ENCODE measurements at regions not wholly inside any gene's neighbourhood (a gene's known extent, or its start where the extent isn't known, plus 50 kb on each side); places are given as distances from the start of the nearest gene placed in this dataset.

- H3K4me1 Mint-ChIP-seq = no peaks in the 10 kb centered on the region
- no peak overlapping the region for H3K27ac Mint-ChIP-seq
- WGBS (ENCODE audit: insufficient coverage) = no CpG with 5 or more reads among the region's 1 CpG
- no peak overlapping the region for H3K27ac ChIP-seq (ENCODE audit: low read depth in 1 of 2, low read length in 2 of 2)
- TF ChIP-seq, protein P1, sequence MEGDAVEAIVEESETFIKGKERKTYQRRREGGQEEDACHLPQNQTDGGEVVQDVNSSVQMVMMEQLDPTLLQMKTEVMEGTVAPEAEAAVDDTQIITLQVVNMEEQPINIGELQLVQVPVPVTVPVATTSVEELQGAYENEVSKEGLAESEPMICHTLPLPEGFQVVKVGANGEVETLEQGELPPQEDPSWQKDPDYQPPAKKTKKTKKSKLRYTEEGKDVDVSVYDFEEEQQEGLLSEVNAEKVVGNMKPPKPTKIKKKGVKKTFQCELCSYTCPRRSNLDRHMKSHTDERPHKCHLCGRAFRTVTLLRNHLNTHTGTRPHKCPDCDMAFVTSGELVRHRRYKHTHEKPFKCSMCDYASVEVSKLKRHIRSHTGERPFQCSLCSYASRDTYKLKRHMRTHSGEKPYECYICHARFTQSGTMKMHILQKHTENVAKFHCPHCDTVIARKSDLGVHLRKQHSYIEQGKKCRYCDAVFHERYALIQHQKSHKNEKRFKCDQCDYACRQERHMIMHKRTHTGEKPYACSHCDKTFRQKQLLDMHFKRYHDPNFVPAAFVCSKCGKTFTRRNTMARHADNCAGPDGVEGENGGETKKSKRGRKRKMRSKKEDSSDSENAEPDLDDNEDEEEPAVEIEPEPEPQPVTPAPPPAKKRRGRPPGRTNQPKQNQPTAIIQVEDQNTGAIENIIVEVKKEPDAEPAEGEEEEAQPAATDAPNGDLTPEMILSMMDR (IDR thresholded peaks at IDR 0.05) = no peak
- H2AFZ ChIP-seq (ENCODE audit: insufficient read depth, low read depth, low read length, poor library complexity, severe bottlenecking) = no peak overlapping the region
- H3K4me2 ChIP-seq (replicated peaks; ENCODE audit: extremely low read depth, low read length, poor library complexity, severe bottlenecking) = no peak overlapping the region
- no peak for DNase-seq
- no peaks in the 10 kb centered on the region for H3K79me2 ChIP-seq (ENCODE audit: insufficient read depth, low read length)
- no peak overlapping the region for H3K4me3 Mint-ChIP-seq
- no peaks in the 10 kb centered on the region for H3K27me3 ChIP-seq (ENCODE audit: control insufficient read depth in 2 of 2, insufficient read depth in 2 of 2, low read length in 2 of 2)
- no peaks in the 10 kb centered on the region for H3K36me3 Mint-ChIP-seq
- H3K27me3 Mint-ChIP-seq (ENCODE audit: low read depth in 3 of 3) = peaks cover 0 to 2% (median 1%) of the 10 kb centered on the region in 3 donors
- H3K9ac ChIP-seq (ENCODE audit: insufficient read depth, low read length, poor library complexity, severe bottlenecking) = no peak overlapping the region
- no peaks in the 10 kb centered on the region for H3K9me3 ChIP-seq (replicated peaks in 1 of 2; ENCODE audit: control insufficient read depth in 1 of 2, insufficient read depth in 1 of 2, low read length in 2 of 2)
- intact Hi-C loops (cut with micrococcal nuclease) = no loop called here
- H3K9me3 Mint-ChIP-seq = peaks cover 0 to 2% (median 0%) of the 10 kb centered on the region in 7 donors
- no peaks in the 10 kb centered on the region for H4K20me1 ChIP-seq (ENCODE audit: insufficient read depth, low read length)
- H3K36me3 ChIP-seq (replicated peaks in 1 of 2; ENCODE audit: control insufficient read depth in 1 of 2, insufficient read depth in 2 of 2, low read length in 2 of 2) = no peaks in the 10 kb centered on the region
- no peaks in the 10 kb centered on the region for H3K4me1 ChIP-seq (ENCODE audit: control insufficient read depth in 1 of 2, insufficient read depth in 2 of 2, low read length in 2 of 2)
- H3K4me3 ChIP-seq (replicated peaks in 1 of 3; ENCODE audit: low read depth in 2 of 3, low read length in 3 of 3) = no peak overlapping the region
Measured at GRCh38 chr2:167857416-167857815, 390.0 kb downstream of the STK39 start.

DNA sequence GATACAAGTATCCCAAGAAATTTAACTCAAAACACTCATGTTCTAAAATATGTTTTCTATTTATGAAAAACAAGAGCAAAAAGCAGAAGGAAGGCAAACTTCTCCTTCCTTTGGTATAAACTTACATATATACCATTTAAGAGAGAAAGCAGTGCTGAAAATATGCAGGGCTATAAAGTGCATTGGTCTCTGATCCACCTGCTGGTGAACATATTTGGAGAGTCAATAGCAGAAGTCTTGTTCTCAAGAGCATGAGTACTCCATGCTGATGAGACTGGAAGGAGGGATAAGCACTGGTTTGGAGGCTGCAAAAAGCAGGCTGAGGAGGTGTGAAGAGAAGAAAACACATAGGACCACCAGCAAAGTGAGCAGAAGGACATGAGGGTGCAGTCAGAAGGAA, 391.2 kb downstream of the STK39 start:
- Histone ChIP-seq H3K4me3 (replicated peaks in 1 of 3; ENCODE audit: low read depth in 2 of 3, low read length in 3 of 3) (no peak overlapping the region), H3K27me3 (ENCODE audit: control insufficient read depth in 2 of 2, insufficient read depth in 2 of 2, low read length in 2 of 2) (no peaks in the 10 kb centered on the region), H3K79me2 (ENCODE audit: insufficient read depth, low read length) (no peaks in the 10 kb centered on the region), H2AFZ (ENCODE audit: insufficient read depth, low read depth, low read length, poor library complexity, severe bottlenecking) (no peak overlapping the region), H3K4me2 (replicated peaks; ENCODE audit: extremely low read depth, low read length, poor library complexity, severe bottlenecking) (no peak overlapping the region), H3K27ac (ENCODE audit: low read depth in 1 of 2, low read length in 2 of 2) (no peak overlapping the region), H3K36me3 (replicated peaks in 1 of 2; ENCODE audit: control insufficient read depth in 1 of 2, insufficient read depth in 2 of 2, low read length in 2 of 2) (no peaks in the 10 kb centered on the region), H4K20me1 (ENCODE audit: insufficient read depth, low read length) (no peaks in the 10 kb centered on the region), H3K4me1 (ENCODE audit: control insufficient read depth in 1 of 2, insufficient read depth in 2 of 2, low read length in 2 of 2) (no peaks in the 10 kb centered on the region), H3K9me3 (replicated peaks in 1 of 2; ENCODE audit: control insufficient read depth in 1 of 2, insufficient read depth in 1 of 2, low read length in 2 of 2) (no peaks in the 10 kb centered on the region), H3K9ac (ENCODE audit: insufficient read depth, low read length, poor library complexity, severe bottlenecking) (no peak overlapping the region)
- Mint-ChIP-seq H3K27ac (no peak overlapping the region), H3K4me1 (no peaks in the 10 kb centered on the region), H3K9me3 (peaks cover 0 to 2% (median 0%) of the 10 kb centered on the region in 7 donors), H3K36me3 (no peaks in the 10 kb centered on the region), H3K27me3 (ENCODE audit: low read depth in 3 of 3) (peaks cover 0 to 2% (median 1%) of the 10 kb centered on the region in 3 donors), H3K4me3 (no peak overlapping the region)
- TF ChIP-seq, protein P1 (IDR thresholded peaks at IDR 0.05) = no peak
- intact Hi-C loops (cut with micrococcal nuclease) = no loop called here
- DNase-seq = no peak

All from CD14-positive monocyte (primary cell).